DOHH2 (cell line): ENCODE measurements at regions not wholly inside any gene's neighbourhood (a gene's known extent, or its start where the extent isn't known, plus 50 kb on each side); places are given as distances from the start of the nearest gene placed in this dataset.

ENCODE experiments used
- H3F3A ChIP-seq: fragments of 200-600 bp; sonication (generic), shearing (Covaris generic); 2 replicates; pipeline ENCODE4 v1.6.0; 2016; ENCODE audit warnings: antibody characterized with exemption, mild to moderate bottlenecking; ENCODE audit not compliant: control insufficient read depth, insufficient read depth
- H3K27ac ChIP-seq: fragments of 200-600 bp; sonication (generic); 2 replicates; pipeline ENCODE4 v1.5.1; 2014; ENCODE audit warnings: low read depth, mild to moderate bottlenecking, low read length, moderate library complexity
- H3K27me3 ChIP-seq: fragments of 200-600 bp; sonication (generic); 2 replicates; pipeline ENCODE4 v1.6.1; 2014; ENCODE audit warnings: mild to moderate bottlenecking, low read length, mixed read lengths; ENCODE audit not compliant: control insufficient read depth
- H3K36me3 ChIP-seq: fragments of 200-600 bp; sonication (generic); 2 replicates; pipeline ENCODE4 v1.6.1; 2014; ENCODE audit warnings: mild to moderate bottlenecking, low read length, moderate library complexity, mixed read lengths; ENCODE audit not compliant: control insufficient read depth
- H3K4me1 ChIP-seq: fragments of 200-600 bp; sonication (generic); 2 replicates; pipeline ENCODE4 v1.6.1; 2014; ENCODE audit warnings: mild to moderate bottlenecking, low read length, mixed read lengths; ENCODE audit not compliant: control insufficient read depth
- H3K4me2 ChIP-seq: fragments of 200-600 bp; sonication (generic); 2 replicates; pipeline ENCODE4 v1.6.0; 2014; ENCODE audit warnings: mild to moderate bottlenecking, low read length, moderate library complexity
- H3K4me3 ChIP-seq: fragments of 200-600 bp; sonication (generic); 2 replicates; pipeline ENCODE4 v1.5.1; 2014; ENCODE audit warnings: mild to moderate bottlenecking, low read length, mixed read lengths
- H3K79me2 ChIP-seq: fragments of 200-600 bp; sonication (generic); 2 replicates; pipeline ENCODE4 v1.6.1; 2014; ENCODE audit warnings: mild to moderate bottlenecking, low read length, mixed read lengths; ENCODE audit not compliant: control insufficient read depth
- H3K9me2 ChIP-seq: fragments of 200-600 bp; sonication (generic); replicated peaks from 2 replicates; pipeline ENCODE4 v1.6.1; 2014; ENCODE audit warnings: mild to moderate bottlenecking, low read length, mixed read lengths; ENCODE audit not compliant: control insufficient read depth
- H3K9me3 ChIP-seq: fragments of 200-600 bp; sonication (generic); 2 replicates; pipeline ENCODE4 v1.6.1; 2014; ENCODE audit warnings: antibody characterized with exemption, low read length, mixed read lengths; ENCODE audit not compliant: control insufficient read depth, insufficient read depth
- H4K20me1 ChIP-seq: fragments of 200-600 bp; sonication (generic); 2 replicates; pipeline ENCODE4 v1.6.0; 2014; ENCODE audit warnings: low read depth, mild to moderate bottlenecking, antibody characterized with exemption, low read length, moderate library complexity; ENCODE audit not compliant: control insufficient read depth, insufficient read depth
- CTCF ChIP-seq: fragments of 200-600 bp; sonication (generic); IDR thresholded peaks from one replicate; pipeline ENCODE4 v1.5.1; 2014; ENCODE audit warnings: antibody characterized with exemption, mild to moderate bottlenecking, low read depth, low read length; ENCODE audit not compliant: poor library complexity, severe bottlenecking
- EZH2phosphoT487 ChIP-seq: fragments of 200-600 bp; sonication (generic); IDR thresholded peaks from 2 replicates; pipeline ENCODE4 v1.6.1; 2017; ENCODE audit warnings: borderline replicate concordance, mild to moderate bottlenecking, antibody characterized with exemption, low read length, moderate library complexity, mixed read lengths

GRCh38 chr10:21160116-21160515 is 263.0 kb upstream of the NEBL start:
- TF ChIP-seq CTCF, result no peak
- TF ChIP-seq EZH2phosphoT487, result no peak
- H3K4me1 ChIP-seq, result no peaks in the 10 kb centered on the region
- H3K9me3 ChIP-seq, result no peaks in the 10 kb centered on the region
- no peak overlapping the region for H3K27ac ChIP-seq
- H3K4me2 ChIP-seq, result no peak overlapping the region
- no peaks in the 10 kb centered on the region for H3K79me2 ChIP-seq
- H3F3A ChIP-seq, result no peaks in the 10 kb centered on the region
- 0 out of 2 replicates have a peak, but pooled peaks cover 2% of the 10 kb centered on the region for H3K27me3 ChIP-seq
- no peaks in the 10 kb centered on the region for H3K9me2 ChIP-seq
- H3K36me3 ChIP-seq, result no peaks in the 10 kb centered on the region
- H3K4me3 ChIP-seq, result no peak overlapping the region
- H4K20me1 ChIP-seq, result no peaks in the 10 kb centered on the region

- H3K27ac ChIP-seq, result no peak overlapping the region
- no peaks in the 10 kb centered on the region for H3K36me3 ChIP-seq
- no peaks in the 10 kb centered on the region for H3K4me1 ChIP-seq
- 0 out of 2 replicates have a peak, but pooled peaks cover 2% of the 10 kb centered on the region for H3K27me3 ChIP-seq
- no peaks in the 10 kb centered on the region for H3K9me2 ChIP-seq
- H3K79me2 ChIP-seq, result no peaks in the 10 kb centered on the region
- no peaks in the 10 kb centered on the region for H3K9me3 ChIP-seq
- no peak overlapping the region for H3K4me2 ChIP-seq
- H3K4me3 ChIP-seq, result no peak overlapping the region
- H4K20me1 ChIP-seq, result no peaks in the 10 kb centered on the region
- H3F3A ChIP-seq, result no peaks in the 10 kb centered on the region
- TF ChIP-seq CTCF (no peak), EZH2phosphoT487 (no peak)
Observed at GRCh38 chr10:21159669-21160068, 262.6 kb upstream of the NEBL start.

GRCh38 chr10:21158301-21158700 is 261.2 kb upstream of the NEBL start:
- no peaks in the 10 kb centered on the region for H3K9me2 ChIP-seq
- no peaks in the 10 kb centered on the region for H3K27me3 ChIP-seq
- H3K79me2 ChIP-seq, result no peaks in the 10 kb centered on the region
- H3K27ac ChIP-seq, result no peak overlapping the region
- H4K20me1 ChIP-seq, result no peaks in the 10 kb centered on the region
- no peaks in the 10 kb centered on the region for H3F3A ChIP-seq
- no peak overlapping the region for H3K4me3 ChIP-seq
- TF ChIP-seq EZH2phosphoT487 (no peak), CTCF (no peak)
- H3K4me2 ChIP-seq, result no peak overlapping the region
- H3K4me1 ChIP-seq, result no peaks in the 10 kb centered on the region
- H3K36me3 ChIP-seq, result no peaks in the 10 kb centered on the region
- no peaks in the 10 kb centered on the region for H3K9me3 ChIP-seq

GRCh38 chr10:21157664-21158063 is 260.6 kb upstream of the NEBL start:
- H3F3A ChIP-seq, result no peaks in the 10 kb centered on the region
- no peaks in the 10 kb centered on the region for H3K9me2 ChIP-seq
- H4K20me1 ChIP-seq, result no peaks in the 10 kb centered on the region
- H3K4me2 ChIP-seq, result no peak overlapping the region
- H3K79me2 ChIP-seq, result no peaks in the 10 kb centered on the region
- H3K4me1 ChIP-seq, result no peaks in the 10 kb centered on the region
- no peaks in the 10 kb centered on the region for H3K9me3 ChIP-seq
- no peak overlapping the region for H3K4me3 ChIP-seq
- no peaks in the 10 kb centered on the region for H3K36me3 ChIP-seq
- H3K27ac ChIP-seq, result no peak overlapping the region
- TF ChIP-seq CTCF (no peak), EZH2phosphoT487 (no peak)
- no peaks in the 10 kb centered on the region for H3K27me3 ChIP-seq
